HEK293 (cell line): ENCODE measurements at regions not wholly inside any gene's neighbourhood (a gene's known extent, or its start where the extent isn't known, plus 50 kb on each side); places are given as distances from the start of the nearest gene placed in this dataset.

Source experiments
- MYNN ChIP-seq: fragments of 450-650 bp; formaldehyde crosslinking; IDR thresholded peaks from 2 replicates; pipeline ENCODE4 v1.5.1; 2016; ENCODE audit warnings: missing biosample characterization, missing genetic modification characterization, borderline replicate concordance
- ZBTB21 ChIP-seq: fragments of 450-650 bp; formaldehyde crosslinking; IDR thresholded peaks from 2 replicates; pipeline ENCODE4 v1.5.1; 2017; ENCODE audit warnings: missing biosample characterization, missing genetic modification characterization
- ZNF266 ChIP-seq: fragments of 450-650 bp; formaldehyde crosslinking; IDR thresholded peaks from 2 replicates; pipeline ENCODE4 v1.5.1; 2016; ENCODE audit warnings: missing biosample characterization, missing genetic modification characterization, low read depth
- ZNF311 ChIP-seq: fragments of 450-650 bp; formaldehyde crosslinking; IDR thresholded peaks from 2 replicates; pipeline ENCODE4 v1.5.1; 2017; ENCODE audit warnings: missing biosample characterization, missing genetic modification characterization, borderline replicate concordance
- ZNF324 ChIP-seq: fragments of 450-650 bp; formaldehyde crosslinking; IDR thresholded peaks from 2 replicates; pipeline ENCODE4 v1.5.1; 2016; ENCODE audit warnings: missing biosample characterization, missing genetic modification characterization
- ZNF623 ChIP-seq: fragments of 450-650 bp; formaldehyde crosslinking; IDR thresholded peaks from 2 replicates; pipeline ENCODE4 v1.5.1; 2016; ENCODE audit warnings: missing biosample characterization, missing genetic modification characterization
- ZNF664 ChIP-seq: fragments of 450-650 bp; formaldehyde crosslinking; IDR thresholded peaks from 2 replicates; pipeline ENCODE4 v1.5.1; 2016; ENCODE audit warnings: missing biosample characterization, missing genetic modification characterization
- TF ChIP-seq, protein P1 (sequence below): fragments of 450-650 bp; formaldehyde crosslinking; IDR thresholded peaks from 2 replicates; pipeline ENCODE4 v1.5.1; 2016; ENCODE audit warnings: missing biosample characterization, missing genetic modification characterization

DNA sequence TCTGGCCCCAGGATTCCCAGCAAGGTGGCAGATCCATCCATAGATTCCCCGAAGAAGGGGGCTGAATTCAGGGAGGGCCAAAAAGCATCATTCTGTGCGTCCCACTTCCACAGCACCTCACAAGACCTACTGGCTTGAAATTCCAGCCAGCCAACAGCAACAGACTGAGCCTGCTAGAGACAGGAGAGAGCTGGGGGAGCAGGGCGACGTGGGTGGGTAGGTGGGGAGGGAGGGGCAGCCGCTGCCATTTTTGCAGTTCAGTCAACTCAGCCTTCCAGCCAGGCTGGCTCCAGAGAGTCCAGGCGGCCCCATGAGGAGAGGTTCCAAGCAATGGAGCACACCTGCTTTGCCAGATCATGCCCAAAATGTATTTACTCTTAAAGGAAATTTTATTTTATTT, 117.6 kb upstream of the DCAF12L1 start:
- TF ChIP-seq ZBTB21 (tag by site-specific recombination) (no peak), ZNF664 (tag by site-specific recombination) (no peak), ZNF266 (no peak), ZNF623 (tag by site-specific recombination) (no peak), MYNN (tag by site-specific recombination) (no peak), ZNF324 (tag by site-specific recombination) (no peak), ZNF311 (tag by site-specific recombination) (no peak)
- TF ChIP-seq, protein P1, sequence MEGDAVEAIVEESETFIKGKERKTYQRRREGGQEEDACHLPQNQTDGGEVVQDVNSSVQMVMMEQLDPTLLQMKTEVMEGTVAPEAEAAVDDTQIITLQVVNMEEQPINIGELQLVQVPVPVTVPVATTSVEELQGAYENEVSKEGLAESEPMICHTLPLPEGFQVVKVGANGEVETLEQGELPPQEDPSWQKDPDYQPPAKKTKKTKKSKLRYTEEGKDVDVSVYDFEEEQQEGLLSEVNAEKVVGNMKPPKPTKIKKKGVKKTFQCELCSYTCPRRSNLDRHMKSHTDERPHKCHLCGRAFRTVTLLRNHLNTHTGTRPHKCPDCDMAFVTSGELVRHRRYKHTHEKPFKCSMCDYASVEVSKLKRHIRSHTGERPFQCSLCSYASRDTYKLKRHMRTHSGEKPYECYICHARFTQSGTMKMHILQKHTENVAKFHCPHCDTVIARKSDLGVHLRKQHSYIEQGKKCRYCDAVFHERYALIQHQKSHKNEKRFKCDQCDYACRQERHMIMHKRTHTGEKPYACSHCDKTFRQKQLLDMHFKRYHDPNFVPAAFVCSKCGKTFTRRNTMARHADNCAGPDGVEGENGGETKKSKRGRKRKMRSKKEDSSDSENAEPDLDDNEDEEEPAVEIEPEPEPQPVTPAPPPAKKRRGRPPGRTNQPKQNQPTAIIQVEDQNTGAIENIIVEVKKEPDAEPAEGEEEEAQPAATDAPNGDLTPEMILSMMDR (tag by site-specific recombination) = no peak
